RCC 7860 (cell line): ENCODE measurements at regions not wholly inside any gene's neighbourhood (a gene's known extent, or its start where the extent isn't known, plus 50 kb on each side); places are given as distances from the start of the nearest gene placed in this dataset.

Experiments
- DNase-seq: peaks from one replicate; pipeline ENCODE4 v3.0.0-alpha.2; 2015; ENCODE audit warnings: low spot score
- FAIRE-seq: peaks from 2 replicates; lab custom pipeline; 2012; peaks lifted over from hg19 to GRCh38; lab: Jason Lieb, UNC

DNA sequence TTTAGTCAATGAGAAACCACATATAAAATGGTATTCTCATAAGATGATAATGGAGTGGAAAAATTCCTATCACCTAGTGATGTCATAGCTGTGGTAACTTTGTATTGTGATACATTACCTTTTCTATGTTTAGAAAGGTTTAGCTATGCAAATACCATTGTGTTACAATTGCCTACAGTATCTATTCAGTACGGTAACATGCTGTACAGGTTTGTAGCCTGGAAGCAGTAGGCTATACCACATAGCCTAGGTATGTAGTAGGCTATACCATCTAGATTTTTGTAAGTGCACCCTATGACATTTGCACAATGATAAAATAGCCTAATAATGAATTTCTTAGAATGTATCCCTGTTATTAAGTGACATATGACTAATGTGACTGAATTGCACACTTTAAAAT lies 50.5 kb upstream of the CCDC196 start:
- DNase-seq (no peak), FAIRE-seq (no peak)
